Upper lobe of right lung (tissue), 1 donor: ENCODE measurements at regions not wholly inside any gene's neighbourhood (a gene's known extent, or its start where the extent isn't known, plus 50 kb on each side); places are given as distances from the start of the nearest gene placed in this dataset.

Source experiments
- ATAC-seq: fragments of 200-7000 bp; cut with Tn5 transposase; one replicate; pipeline ENCODE4 v1.9.1; 2020; ENCODE audit warnings: mild to moderate bottlenecking, moderate library complexity
- DNase-seq: peaks from one replicate; pipeline ENCODE4 v3.0.0-alpha.2; 2020
- H3K27ac ChIP-seq: fragments of 200-600 bp; one replicate; pipeline ENCODE4 v1.8.0; 2022
- H3K27me3 ChIP-seq: fragments of 200-600 bp; one replicate; pipeline ENCODE4 v1.8.0; 2022; ENCODE audit warnings: mild to moderate bottlenecking
- H3K36me3 ChIP-seq: fragments of 200-600 bp; one replicate; pipeline ENCODE4 v1.8.0; 2022
- H3K4me1 ChIP-seq: fragments of 200-600 bp; one replicate; pipeline ENCODE4 v1.8.0; 2022
- H3K4me3 ChIP-seq: fragments of 200-600 bp; one replicate; pipeline ENCODE4 v1.8.0; 2022; ENCODE audit warnings: mild to moderate bottlenecking
- H3K9me3 ChIP-seq: fragments of 200-600 bp; one replicate; pipeline ENCODE4 v1.8.0; 2022
- CTCF ChIP-seq: fragments of 200-600 bp; IDR thresholded peaks from one replicate; pipeline ENCODE4 v1.8.0; 2022; ENCODE audit warnings: antibody characterized with exemption
- intact Hi-C: fragments of 100-400 bp; cut with DNase I; formaldehyde crosslinking; loops from one replicate; pipeline ENCODE4 v1.11.0; 2022
- donor health status: DM: no; HTN: yes; CAD: no; lungs with severe emphysema.

GRCh38 chr3:137343283-137343682, 385.5 kb downstream of the IL20RB start:
- intact Hi-C loops = no loop called here
- Histone ChIP-seq H3K4me1 (no peaks in the 10 kb centered on the region), H3K36me3 (no peaks in the 10 kb centered on the region), H3K9me3 (no peaks in the 10 kb centered on the region), H3K27me3 (no peaks in the 10 kb centered on the region), H3K4me3 (no peak overlapping the region), H3K27ac (no peak overlapping the region)
- DNase-seq = no peak
- TF ChIP-seq CTCF = no peak
- no peak for ATAC-seq

- H3K4me1 ChIP-seq = no peaks in the 10 kb centered on the region
- no peak for DNase-seq
- TF ChIP-seq CTCF = no peak
- H3K27me3 ChIP-seq = no peaks in the 10 kb centered on the region
- H3K27ac ChIP-seq = no peak overlapping the region
- intact Hi-C loops = no loop called here
- no peak overlapping the region for H3K4me3 ChIP-seq
- no peak for ATAC-seq
- H3K36me3 ChIP-seq = no peaks in the 10 kb centered on the region
- H3K9me3 ChIP-seq = no peaks in the 10 kb centered on the region
Measured at GRCh38 chr3:137347132-137347531, 389.3 kb downstream of the IL20RB start.

DNA sequence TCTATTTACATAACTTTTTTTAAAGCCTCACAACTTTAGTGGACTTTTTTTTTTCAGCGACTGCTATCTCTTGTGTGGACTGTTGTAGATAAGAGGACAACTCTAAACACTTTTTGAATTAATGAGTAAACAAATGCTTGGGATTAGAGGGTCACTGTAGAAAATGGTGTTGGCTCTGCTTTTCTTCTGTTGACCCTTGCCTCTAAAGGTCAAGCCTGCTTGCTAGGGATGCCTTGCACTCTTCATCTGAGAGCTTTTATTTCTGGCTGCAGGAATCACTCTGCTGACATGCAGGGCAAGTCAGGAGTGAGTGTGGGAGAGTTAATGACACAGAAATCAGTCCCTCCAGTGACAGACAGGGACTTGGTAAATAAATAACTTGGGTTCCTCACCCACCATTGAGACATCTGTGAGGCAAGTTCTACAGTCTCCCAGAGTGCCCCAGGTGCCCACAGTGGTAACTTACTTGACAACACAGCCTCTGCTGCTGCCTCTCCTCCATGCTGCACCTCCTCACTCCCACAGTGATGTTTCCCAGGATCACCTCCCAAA, 390.1 kb downstream of the IL20RB start:
- no peak for TF ChIP-seq CTCF
- intact Hi-C loops = no loop called here
- H3K9me3 ChIP-seq = no peaks in the 10 kb centered on the region
- ATAC-seq = no peak
- no peak for DNase-seq
- H3K27ac ChIP-seq = no peak overlapping the region
- H3K4me3 ChIP-seq = no peak overlapping the region
- no peaks in the 10 kb centered on the region for H3K27me3 ChIP-seq
- H3K4me1 ChIP-seq = no peaks in the 10 kb centered on the region
- no peaks in the 10 kb centered on the region for H3K36me3 ChIP-seq

- intact Hi-C loops = no loop called here
- H3K4me1 ChIP-seq = no peaks in the 10 kb centered on the region
Measured at GRCh38 chr3:137348936-137349335, 391.2 kb downstream of the IL20RB start.

DNA sequence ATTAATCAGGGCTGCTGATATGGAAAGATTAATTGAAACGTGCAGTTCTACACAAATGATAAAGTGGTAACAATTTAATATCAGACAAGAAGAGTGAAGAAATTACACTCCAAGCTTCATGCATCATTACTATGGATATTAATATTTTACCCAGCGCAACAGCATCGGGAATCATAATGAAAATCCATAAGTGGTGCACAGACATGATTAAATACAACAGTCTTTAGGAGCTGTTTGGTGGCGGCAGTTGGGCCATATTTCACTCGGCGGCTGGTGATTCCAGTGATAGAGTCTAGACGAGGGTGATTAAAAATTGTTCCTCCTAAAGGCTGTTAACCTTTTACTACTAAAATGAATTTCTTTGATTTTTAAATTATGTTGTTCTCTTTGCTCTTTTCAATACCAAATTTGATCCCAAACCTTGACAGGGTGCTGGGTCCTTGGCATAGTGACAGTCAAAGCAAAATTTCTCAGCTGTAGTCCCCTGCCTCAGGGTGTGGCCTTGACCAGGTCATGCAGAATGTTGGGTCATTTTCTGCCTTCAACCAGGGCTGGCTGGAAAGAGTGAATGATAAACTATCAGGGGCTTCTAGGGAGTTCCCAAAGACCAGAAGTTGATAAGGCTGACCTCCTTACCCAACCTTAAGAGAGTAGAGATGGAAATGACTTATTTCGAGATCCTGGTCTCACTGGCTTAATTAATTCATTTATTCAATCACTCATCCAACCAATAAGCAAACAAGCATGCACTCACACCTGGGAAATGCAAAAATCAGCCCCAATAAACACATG, 392.0 kb downstream of the IL20RB start:
- no peak for ATAC-seq
- H3K4me1 ChIP-seq = no peaks in the 10 kb centered on the region
- no peak for TF ChIP-seq CTCF
- H3K27me3 ChIP-seq = no peaks in the 10 kb centered on the region
- no peak overlapping the region for H3K4me3 ChIP-seq
- H3K27ac ChIP-seq = no peak overlapping the region
- no peaks in the 10 kb centered on the region for H3K9me3 ChIP-seq
- no peaks in the 10 kb centered on the region for H3K36me3 ChIP-seq
- intact Hi-C loops = no loop called here
- no peak for DNase-seq

More at GRCh38 chr3:137348936-137349335, 391.2 kb downstream of the IL20RB start:
- ATAC-seq = no peak
- no peak overlapping the region for H3K27ac ChIP-seq
- H3K36me3 ChIP-seq = no peaks in the 10 kb centered on the region
- no peak overlapping the region for H3K4me3 ChIP-seq
- H3K27me3 ChIP-seq = no peaks in the 10 kb centered on the region
- DNase-seq = no peak
- TF ChIP-seq CTCF = no peak
- no peaks in the 10 kb centered on the region for H3K9me3 ChIP-seq
